NCI-H82 treated with DMSO at 0.1 percent for 48 hours (cell line): ENCODE measurements at regions not wholly inside any gene's neighbourhood (a gene's known extent, or its start where the extent isn't known, plus 50 kb on each side); places are given as distances from the start of the nearest gene placed in this dataset.

Source experiments
- DNase-seq: peaks from one replicate; lab custom pipeline; 2025; ENCODE audit not compliant: unreplicated experiment; lab: John Stamatoyannopoulos, UW

DNA sequence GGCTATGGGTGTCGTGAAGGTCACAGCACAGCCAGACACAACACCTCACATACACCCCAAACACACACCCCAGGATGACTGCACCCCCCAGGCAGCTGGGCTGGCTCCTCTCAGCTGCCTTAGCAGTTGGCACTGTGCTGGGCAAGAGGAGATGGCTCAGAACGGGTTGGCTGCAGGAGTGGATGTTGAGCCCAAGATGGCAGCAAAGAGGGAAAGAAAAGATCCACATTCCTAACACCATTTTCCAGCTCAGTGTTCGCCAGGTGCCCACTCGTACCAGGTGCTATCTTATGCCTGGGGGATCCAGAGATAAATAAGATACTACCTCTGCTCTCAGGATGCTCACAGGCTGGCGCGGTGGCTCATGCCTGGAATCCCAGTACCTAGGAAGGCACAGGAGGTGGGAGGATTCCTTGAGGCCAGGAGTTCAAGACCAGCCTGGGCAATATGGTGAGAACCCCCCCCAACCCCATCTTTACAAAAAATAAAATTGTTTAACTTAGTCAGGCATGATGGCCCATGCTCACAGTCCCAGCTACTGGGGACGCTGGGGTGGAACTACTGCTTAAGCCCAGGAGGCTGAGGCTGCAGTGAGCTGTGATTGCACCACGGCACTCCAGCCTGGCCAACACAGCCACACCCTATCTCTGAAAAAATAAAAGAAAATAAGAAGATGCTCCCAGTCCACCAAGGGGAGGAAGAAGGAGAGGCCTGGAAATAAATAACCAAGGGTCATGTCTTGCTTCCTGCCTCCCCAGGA lies 89.7 kb upstream of the ZNF507 start:
- no peak for DNase-seq

DNA sequence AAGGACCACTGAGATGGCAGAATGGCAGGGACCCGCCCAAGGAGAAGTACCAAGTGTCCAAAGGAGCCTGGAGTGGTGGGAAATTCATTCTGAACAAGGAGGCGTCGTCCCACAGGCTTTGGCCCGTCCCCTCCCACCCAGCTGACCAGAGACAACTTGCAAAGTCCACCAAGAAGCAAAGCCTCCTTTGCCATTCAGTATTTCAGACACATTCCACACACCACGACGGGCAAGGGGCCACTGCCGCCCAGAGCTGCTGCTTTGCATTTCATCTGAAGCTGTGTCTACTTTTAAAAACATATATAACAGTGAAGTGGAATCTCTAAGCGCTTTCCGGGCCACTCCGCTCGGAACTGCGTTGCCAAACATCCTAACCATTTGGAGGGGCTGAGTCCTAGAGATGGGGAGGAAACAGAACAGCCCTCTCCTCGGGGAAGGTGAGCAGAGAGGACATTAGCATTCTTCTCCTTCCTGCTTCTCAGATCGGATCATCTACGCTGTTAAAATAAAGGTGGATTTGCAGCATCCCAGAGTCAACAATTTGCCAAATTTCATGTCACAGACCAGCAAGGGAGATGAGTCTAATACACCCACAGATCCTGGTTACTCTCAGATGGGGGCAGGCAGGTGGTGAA lies 89.0 kb upstream of the ZNF507 start:
- DNase-seq: no peak

DNA sequence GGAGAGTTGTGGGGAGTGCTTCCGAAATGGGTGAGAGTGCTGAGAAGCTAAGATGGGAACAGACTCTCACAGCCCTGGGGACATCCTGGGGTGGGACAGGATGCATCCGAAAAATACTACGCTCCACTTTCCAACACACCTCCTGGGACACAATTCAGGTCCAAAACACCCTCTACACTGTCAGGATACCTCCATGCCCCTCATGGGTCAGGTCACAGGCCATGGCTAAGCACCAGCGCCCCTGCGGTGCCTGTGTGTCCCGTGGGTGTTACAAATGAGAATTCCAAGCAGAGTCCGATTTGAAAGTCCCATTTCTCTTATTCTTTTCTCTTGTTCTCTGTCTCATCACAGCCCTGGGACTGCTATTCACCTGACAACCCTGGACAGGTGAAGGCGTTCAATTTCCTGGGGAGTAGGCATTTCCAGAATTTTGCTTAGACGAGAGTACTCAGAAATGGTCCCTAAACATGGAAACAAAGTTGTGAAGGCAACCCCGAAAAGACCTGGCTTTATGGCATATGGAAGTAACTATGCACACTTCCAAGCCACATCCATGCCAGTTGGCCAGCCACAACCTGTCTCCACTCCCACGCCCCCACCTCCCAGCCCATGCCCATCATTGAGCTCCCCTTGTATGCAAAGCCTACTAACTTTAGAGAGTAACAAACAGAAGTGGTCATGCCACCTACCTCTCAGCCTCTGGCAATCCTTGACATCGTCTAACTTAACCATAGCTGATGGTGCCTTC lies 87.9 kb upstream of the ZNF507 start:
- DNase-seq: no peak

DNA sequence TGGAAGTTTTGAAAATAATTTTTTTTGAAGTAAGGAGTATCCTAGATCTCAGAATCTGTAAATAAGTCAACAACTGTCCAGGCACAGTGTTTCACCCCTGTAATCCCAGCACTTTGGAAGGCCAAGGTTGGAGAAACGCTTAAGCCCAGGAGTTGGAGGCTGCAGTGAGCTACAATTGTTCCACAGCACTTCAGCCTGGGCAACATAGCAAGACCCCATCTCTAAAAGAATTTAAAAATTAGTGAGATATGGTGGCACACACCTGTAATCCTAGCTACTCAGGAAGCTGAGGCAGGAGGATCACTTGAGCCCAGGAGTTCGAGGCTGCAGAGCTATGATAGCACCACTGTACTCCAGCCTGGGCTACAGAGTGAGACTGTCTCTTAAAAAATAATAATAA lies 87.2 kb upstream of the ZNF507 start:
- DNase-seq: no peak

DNA sequence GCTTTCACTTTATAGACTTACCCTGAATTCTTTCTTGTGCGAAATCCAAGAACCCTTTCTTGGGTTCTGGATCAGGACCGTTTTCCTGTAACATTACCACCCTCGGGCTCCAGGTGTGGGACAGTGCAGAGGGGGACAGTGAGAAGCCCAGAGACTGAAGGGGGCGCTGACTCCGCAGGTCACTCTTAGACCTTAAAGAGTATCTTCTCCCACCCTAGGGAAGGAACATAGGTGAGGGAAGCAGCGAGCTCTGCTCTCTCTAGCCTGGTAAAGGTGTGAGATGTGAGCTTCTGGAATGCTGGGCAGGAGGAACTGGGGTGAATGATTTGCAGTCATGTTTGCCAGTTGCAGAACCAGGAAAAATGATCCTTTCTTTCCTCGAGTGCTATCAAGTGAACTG lies 80.8 kb upstream of the ZNF507 start:
- DNase-seq: no peak

DNA sequence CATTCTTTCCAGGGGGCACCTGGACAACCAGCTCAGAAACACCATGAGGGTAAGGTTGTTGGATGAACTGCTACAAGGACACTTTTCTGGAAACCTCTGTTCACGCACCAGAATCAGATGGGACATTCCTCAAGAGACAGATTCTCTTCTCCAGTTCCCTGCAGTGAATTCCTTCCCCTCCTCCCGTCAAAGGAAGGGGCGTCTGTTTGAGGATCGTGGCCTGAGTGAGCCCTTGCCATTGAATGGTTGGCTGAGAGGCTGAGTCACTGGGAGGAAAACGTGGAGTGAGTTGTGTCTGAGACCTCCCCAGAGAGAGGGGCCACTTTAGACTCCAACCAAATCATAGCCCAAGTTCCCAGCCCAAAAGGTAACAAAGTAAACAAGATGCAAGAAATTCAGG lies 79.4 kb upstream of the ZNF507 start:
- DNase-seq: no peak

DNA sequence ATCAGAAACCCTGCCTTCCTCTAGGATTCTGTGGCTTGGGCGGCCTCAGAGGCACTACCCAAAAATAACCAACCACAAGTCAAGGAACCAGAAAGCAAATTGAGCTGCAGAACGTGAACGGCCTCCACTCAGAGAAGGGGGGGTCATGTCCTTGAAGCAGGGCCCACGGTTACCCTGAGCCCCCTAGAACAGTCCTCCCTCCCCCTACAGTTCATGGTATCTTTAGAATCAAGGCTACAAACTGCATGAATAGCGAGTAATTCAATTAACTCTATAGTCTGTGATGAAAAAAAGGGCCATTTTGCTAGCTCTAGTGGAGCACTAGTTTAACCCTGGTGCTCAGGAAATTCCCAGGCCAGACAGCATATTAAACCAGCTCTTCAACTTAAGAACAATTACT lies 79.0 kb upstream of the ZNF507 start:
- no peak for DNase-seq

DNA sequence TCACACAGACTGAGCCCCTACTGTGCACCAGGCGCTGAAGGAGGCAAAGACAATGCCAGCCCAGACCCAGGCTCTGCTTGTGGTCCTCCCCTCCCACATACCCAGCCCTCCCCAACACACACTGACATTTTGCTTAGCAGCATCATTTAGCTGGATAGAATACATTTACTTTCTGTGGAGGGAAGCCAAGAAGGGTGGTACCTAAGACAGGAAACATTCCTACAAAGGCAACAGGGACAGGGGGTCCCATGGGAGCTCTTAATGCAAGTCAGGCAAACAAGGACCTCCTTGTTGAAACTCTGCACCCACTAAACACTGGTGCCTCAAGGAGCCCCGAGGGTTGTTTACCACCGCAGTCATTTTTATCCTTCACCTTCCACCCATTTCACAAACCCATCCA lies 77.0 kb upstream of the ZNF507 start:
- DNase-seq: no peak

DNA sequence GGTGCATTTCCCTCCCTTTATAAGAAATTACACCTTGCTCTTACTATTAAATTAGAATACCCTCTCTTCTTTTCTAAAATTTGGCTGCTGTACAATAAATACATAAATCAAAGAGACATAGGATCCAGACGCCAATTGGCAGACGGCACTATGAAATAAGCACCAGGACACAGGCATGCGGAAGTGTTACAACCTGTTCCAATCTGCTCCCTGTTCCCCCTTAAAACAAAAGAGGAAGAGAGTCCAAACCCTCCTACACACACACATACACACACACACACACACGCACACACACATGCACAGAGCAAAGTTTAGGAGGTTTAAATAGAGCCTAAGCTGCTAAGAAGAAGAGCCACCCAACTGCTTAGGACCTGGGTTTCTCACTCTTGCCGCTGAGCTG lies 75.6 kb upstream of the ZNF507 start:
- no peak for DNase-seq

DNA sequence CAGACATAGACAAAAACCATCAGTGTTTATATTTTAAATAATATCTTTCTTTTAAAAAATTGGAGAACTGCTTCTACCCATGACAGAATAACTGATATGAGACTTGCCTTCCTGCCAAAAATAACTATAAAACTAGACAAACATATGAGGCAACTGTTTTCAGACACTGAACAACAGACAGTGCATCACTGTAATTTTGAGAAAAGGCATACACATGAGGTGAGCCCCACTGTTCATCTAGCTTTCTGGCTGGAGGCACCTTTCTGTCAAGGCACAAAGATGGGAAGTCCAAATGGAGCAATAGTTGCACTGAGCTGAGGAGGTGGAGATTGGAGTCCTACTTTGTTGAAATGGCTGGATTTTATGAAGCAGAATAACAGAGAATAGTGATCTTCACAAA lies 71.9 kb upstream of the ZNF507 start:
- no peak for DNase-seq

DNA sequence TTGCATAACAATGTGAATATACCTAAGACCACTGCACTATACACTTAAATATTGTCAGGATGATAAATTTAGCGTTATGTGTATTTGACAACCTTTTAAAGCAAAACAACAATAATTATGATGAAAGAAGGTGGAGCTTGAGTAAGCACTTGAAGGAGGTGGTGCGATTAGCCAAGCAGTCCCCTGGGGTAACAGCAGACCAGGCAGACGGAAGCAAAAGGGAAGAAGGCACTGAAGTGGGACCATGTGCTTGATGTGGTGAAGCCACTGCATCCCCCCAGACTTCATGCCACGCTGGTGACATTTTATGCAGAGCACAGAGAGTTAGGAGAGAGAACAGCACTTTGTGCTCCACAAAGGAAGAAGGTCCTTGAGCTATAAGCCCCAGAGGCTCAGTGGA lies 58.3 kb upstream of the ZNF507 start:
- DNase-seq: no peak

DNA sequence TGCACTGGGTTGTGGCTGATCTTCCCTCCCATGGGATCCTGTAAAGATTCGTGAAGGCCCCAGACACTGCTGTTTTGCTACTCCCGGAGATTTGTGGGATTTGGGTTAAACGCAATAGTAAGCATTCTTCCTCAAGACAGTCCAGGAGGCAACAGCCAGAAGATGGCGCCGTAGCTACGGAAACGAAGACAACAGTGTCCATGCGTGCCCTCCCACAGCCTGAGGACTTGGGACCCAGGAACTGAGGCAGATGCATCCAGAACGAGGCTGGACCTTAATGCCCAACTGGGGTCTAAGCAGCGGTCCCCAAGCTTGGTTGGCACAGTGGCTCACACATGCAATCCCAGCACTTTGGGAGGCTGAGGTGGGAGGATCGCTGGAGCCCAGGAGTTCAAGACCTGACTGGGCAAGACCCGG lies 57.6 kb upstream of the ZNF507 start:
- DNase-seq: peak; percentile 46

DNA sequence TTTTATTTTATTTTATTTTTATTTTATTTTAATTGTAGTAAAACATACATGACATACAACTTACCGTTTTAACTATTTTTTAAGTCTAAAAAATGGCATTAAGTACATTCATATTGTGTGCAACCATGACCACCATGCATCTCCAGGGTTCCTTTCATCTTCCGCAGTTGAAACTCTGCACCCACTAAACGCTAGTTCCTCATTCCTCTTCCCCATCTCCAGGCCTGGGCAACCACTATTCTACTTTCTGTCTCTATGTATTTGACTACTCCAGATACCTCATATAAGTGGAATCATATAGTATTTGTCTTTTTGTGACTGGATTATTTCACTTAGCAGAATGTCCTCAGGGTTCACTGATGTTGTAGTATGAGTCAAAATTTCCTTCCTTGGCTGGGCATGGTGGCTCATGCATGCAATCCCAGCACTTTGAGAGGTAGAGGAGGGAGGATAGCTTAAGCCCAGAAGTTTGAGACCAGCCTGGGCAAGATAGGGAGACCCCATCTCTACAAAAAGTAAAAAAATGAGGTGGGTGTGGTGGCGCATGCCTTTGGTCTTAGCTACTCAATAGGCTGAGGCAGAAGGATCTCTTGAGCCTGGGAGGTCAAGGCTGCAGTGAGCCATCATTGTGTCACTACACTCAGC lies 55.7 kb upstream of the ZNF507 start:
- DNase-seq: no peak

DNA sequence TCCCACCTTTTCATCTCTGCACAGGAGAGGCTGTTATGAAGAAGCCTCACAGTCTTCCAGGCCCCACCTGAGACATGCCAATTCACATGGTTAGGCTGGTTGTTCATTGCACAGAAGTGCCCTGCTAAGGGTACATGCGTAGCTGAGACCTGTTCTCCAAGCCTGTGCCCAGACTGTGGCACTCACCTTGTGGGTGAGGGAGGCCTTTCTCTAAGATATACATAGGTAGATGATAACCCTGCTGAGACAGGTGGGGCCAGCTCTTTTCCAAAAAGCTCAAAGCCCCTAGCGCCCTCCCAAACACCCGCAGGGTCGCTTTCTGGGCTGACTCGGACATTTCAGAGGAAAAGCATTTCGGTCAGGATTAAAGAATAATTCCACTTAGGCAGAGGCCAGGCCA lies 53.5 kb upstream of the ZNF507 start:
- DNase-seq: no peak

DNA sequence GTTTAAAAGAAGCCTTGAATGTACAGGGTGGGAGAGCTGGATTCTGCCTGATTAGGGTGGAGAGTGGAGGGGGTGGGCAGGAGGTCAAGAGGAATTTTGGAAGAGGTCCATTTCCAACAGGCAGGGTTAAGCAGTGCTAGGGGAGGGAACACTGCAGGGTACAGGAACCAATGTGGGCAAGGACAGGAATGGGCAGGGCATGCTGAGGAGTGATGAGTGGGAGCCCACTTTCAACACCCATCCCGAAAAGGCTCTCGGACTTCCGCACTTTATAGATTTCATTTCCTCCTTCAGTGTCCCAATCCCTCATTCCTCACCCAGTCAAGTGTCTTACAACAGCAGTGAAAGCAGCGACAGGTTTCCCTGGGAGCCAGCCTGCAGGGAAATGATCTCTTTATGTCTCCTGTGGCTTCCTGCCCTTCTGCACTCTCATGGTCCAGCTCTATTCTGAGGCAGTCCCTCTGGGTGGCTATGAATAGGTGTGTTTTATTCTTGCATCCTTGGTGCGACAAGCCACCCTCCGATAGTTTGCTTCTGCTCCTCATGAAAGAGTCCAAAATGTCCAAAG lies 50.5 kb upstream of the ZNF507 start:
- no peak for DNase-seq
